Fibroblast of gingiva (primary cell): ENCODE measurements at regions not wholly inside any gene's neighbourhood (a gene's known extent, or its start where the extent isn't known, plus 50 kb on each side); places are given as distances from the start of the nearest gene placed in this dataset.
A peak's percentile ranks its signal among the peaks of the same experiment; 100 is the strongest.

Source experiments
- DNase-seq: peaks from one replicate; pipeline ENCODE4 v3.0.0-alpha.2; 2011; ENCODE audit warnings: low read depth

- DNase-seq: no peak
These were observed 471.3 kb upstream of the DAB2 start for GRCh38 chr5:39896104-39896503.

DNA sequence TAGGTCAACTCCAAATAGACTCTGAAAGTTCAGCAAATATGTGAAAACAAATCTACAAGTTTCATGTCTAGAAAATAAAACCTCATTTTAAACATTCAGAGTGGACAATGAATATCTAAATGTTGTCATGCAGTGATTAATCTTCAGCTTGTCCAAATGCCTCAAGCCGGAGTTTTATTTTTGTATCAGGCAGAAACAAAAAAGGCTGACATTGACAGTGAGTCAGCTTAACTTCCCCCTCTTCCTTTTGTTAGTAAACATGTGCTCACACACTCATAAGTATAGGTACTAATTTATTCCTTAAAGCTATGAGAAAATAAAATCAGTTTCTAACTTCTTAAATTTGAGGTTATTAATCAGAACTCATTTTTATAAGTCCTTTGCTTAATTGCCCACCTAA, 467.9 kb upstream of the DAB2 start:
- DNase-seq: peak; percentile 8

- peak; percentile 83 for DNase-seq
These were observed 466.6 kb upstream of the DAB2 start for GRCh38 chr5:39891376-39891775.

DNA sequence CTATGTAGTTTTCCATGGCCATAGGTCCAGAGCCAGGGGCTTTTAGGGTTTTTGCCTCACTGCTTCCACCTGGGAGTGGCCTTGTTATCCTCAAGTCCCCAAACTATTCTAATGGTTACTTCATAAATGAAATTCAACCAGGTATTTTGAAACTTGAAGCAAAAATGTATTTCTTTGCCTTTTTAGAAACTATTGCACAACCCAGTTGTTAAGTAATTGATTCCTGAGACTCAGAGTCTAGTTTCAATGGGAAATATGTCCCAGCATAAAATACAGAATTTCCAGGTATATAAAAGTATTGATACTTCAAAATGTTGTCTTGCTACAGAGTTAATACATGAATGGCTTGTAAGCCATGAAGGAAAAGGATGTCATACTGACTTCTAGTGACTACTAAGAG, 456.2 kb upstream of the DAB2 start:
- no peak for DNase-seq

- no peak for DNase-seq
These were observed 452.7 kb upstream of the DAB2 start for GRCh38 chr5:39877479-39877878.

GRCh38 chr5:39876146-39876545, 451.4 kb upstream of the DAB2 start:
- DNase-seq: peak; percentile 61

GRCh38 chr5:39870137-39870536, 445.4 kb upstream of the DAB2 start:
- DNase-seq: no peak

- DNase-seq: no peak
These were observed 444.6 kb upstream of the DAB2 start for GRCh38 chr5:39869396-39869795.

DNA sequence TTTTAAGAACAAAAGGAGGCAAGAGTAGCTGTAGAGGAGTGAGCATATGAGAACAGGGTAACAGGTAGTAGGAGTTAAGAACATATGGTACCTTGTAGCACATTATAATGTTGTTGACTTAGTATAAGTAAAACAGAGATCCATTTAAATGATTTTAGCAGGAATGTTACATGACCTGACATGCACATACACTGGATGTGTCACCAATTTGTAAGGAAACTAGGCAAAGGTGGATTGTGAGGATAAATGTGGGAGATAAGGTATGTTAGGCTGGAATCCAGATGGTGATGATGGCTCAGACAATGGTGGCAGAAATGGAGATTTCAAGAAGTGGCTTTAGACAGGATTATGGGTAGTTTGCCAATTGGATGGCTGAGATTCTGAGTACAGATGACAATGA, 443.1 kb upstream of the DAB2 start:
- DNase-seq: no peak

DNA sequence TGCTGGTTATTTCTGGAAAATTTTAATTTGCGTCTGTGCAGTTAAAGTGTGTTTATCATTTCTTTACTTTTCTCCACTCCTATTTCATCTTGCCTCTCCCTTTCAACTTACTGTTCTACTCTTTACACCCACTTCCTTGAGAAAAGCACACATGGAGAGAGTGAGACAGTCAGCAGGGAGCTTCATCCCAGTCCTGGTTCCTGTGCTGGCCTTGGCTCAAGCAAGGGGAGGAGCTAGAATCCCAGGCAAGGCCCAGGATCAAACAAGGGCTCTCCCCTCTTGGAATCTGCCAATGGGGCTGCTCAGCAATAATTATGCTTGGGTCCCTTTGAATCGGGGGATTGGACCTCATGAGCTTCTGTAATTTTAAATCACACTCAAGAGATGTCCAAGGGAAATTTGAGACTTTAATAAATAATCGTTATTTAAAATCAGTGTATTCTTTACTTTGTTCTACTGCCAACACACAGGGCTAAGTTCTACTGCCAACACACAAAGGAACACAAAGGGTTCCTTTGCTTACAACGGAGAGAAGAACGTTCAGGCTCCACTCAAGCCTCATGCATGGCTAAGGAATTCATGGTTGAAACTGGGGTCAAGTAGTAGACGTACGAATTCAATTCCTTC, 439.3 kb upstream of the DAB2 start:
- DNase-seq: no peak

DNA sequence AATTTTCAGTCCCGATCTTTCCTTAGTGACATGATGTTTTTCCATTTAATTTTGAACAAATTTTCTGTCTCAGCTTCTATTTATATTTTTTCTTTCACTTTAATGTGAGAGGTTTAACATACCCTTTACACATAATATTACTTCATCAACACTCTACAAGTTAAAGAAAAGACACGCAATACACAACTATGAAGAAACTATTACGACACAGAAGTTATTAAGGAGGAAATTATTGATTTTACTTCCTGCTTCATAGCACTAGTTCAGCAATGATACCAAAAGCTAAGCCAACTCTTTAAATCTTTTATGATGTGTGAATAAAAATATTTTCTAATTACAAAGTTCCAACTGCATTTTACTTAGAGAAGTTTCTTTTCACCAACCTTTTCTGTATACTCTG, 432.3 kb upstream of the DAB2 start:
- no peak for DNase-seq

GRCh38 chr5:39854771-39855410, 430.1 kb upstream of the DAB2 start:
- no peak for DNase-seq

DNA sequence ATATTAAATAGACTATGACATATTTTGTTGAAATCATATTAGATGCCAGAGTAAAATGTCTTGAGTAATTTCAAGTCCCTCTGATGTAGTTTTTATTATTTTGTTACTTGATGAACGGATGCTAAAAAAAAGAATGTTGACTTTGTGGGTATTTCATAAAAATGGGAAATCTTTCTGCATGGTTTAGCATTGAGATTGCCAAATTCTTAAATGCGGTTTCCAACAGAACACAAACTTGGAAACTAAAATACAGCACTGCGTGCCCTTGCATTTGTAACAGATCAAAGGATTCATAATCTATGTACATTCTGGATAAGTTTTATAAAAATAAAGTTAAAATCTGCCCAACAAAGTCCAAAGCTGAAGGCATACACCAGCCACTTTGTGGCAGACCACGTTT, 425.5 kb upstream of the DAB2 start:
- peak; percentile 81 for DNase-seq

DNA sequence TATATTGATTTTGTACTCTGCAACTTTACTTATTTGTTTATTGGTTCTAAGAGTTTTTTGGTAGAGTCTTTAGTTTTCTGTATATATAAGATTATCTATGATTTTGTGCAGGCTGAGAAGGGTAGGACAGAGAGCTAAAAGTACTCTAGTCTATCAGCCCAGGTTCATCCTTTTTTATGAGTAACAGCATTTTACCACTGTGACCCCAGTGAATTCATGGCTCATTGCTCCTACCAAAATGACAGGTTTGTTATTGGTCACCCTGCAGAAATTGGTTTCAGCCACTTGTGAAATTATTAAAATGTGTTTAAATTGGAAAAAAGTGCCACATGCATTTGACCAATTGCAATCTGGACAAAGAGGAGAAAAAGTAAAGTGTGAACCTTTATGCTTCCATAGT, 421.4 kb upstream of the DAB2 start:
- DNase-seq: no peak

- no peak for DNase-seq
These were observed 419.0 kb upstream of the DAB2 start for GRCh38 chr5:39843767-39844166.

DNA sequence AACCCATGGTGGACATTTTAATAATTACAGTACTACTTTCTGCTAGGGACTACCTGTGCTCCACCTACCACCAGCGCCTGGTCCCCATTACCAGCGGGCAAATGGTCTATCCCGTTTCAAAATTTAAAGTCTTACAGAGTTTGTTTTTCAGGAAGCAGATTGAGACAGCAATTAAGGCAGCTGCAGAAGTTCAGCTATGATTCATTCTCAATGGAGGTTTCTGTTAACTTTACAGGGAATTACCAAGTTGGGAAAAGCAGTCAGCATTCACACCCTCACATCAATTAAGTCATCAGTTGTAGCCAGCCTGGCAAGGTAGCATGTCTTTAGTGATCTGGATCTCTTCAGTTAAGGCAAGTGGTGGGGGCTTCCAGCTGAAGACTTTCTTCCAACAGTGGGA, 410.6 kb upstream of the DAB2 start:
- no peak for DNase-seq

- DNase-seq: no peak
These were observed 404.7 kb upstream of the DAB2 start for GRCh38 chr5:39829441-39829840.

DNA sequence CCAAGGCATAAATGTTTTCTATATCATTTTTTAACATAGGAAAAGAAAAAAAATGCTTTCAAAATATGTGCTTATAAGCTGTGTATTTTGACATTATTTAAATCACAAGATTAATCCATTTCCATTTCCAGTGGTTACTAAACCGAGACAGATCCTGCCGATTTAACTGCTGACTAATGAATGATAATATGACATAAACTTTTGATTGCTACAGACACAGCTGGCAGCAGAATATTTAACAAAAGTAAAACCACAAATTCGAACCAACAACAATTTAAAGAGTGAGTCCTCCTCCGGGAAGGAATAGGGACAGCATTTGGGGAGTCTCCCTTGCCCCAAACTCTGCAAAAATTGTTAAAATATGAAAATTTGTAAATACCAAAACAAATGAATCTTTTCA, 401.3 kb upstream of the DAB2 start:
- peak; percentile 8 for DNase-seq

DNA sequence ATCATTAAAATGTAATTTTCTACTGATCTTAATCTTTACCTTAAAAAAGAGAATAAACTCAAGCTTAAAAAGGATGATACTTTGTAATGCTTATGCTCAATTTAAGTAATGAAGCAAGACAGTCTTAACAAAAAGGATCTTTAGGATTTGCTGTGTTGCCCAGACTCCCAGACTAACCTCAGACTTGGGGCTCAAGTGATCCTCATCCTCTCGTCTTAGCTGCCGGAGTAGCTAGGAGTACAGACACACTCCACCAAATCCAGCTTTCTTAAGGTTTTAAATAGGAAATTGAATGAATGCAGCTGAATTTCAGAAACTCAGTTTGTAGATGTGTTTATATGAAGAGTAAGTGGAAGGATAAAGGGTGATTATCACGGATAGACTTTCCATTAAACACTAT, 400.5 kb upstream of the DAB2 start:
- no peak for DNase-seq

- DNase-seq: no peak
These were observed 397.2 kb upstream of the DAB2 start for GRCh38 chr5:39822020-39822419.

DNA sequence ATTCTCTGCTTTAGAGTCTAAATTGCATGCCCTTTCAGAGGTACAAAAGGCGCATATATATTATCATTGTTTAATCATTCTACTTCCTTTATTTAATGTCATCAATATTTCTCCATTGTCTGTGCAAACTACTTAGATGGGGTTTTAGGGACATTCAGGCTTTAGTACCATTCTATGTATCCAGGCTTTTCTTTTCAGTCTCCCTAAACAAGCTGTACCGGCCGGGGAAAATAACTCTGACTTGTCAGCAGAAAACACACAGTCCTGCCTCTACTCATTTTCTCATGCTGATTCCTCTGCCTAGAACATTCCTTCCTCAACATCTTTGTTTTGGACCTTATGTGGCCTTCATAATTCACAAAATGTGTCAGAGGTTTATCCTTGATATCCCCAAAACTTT, 392.1 kb upstream of the DAB2 start:
- DNase-seq: no peak

GRCh38 chr5:39816156-39816845, 391.5 kb upstream of the DAB2 start:
- DNase-seq: no peak

DNA sequence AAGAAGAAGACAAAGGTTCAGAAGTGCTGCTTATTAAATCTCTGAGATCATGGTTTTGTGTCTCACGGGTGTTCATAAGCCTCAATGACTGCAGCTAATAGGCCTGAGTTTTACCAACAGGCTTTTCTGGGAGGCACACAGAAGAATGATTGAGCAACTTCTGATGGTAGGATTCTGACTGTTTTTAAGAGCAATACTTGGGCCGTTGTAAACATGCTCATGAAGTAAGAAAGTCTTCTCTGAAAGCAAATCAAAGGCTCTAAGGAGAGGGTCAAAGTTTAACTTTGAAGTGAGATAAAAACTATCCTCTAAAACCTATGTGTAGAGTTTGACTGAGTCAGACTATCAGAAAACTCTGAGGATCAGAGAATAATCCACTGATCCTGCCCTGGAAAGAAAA, 390.9 kb upstream of the DAB2 start:
- no peak for DNase-seq

- DNase-seq: no peak
These were observed 386.6 kb upstream of the DAB2 start for GRCh38 chr5:39811381-39811780.
